Hepatocyte (in vitro differentiated cells): ENCODE measurements at regions not wholly inside any gene's neighbourhood (a gene's known extent, or its start where the extent isn't known, plus 50 kb on each side); places are given as distances from the start of the nearest gene placed in this dataset.

Experiments
- DNase-seq: peaks from one replicate; pipeline ENCODE4 v3.0.0-alpha.2; 2016; ENCODE audit warnings: low spot score
- H2AFZ ChIP-seq: fragments of 200-600 bp; sonication (generic); 2 replicates; pipeline ENCODE4 v1.6.0; 2016; ENCODE audit warnings: antibody characterized with exemption, mild to moderate bottlenecking
- H3K27ac ChIP-seq: fragments of 200-600 bp; sonication (generic); 2 replicates; pipeline ENCODE4 v1.5.1; 2016; ENCODE audit warnings: mild to moderate bottlenecking
- H3K27me3 ChIP-seq: fragments of 200-600 bp; sonication (generic); 2 replicates; pipeline ENCODE4 v1.6.1; 2016
- H3K36me3 ChIP-seq: fragments of 200-600 bp; sonication (generic); replicated peaks from 2 replicates; pipeline ENCODE4 v1.5.1; 2016; ENCODE audit warnings: low read depth; ENCODE audit not compliant: insufficient read depth
- H3K4me1 ChIP-seq: fragments of 200-600 bp; sonication (generic); 2 replicates; pipeline ENCODE4 v1.5.1; 2016; ENCODE audit warnings: mild to moderate bottlenecking, moderate library complexity; ENCODE audit not compliant: insufficient read depth
- H3K4me2 ChIP-seq: fragments of 200-600 bp; sonication (generic); 2 replicates; pipeline ENCODE4 v1.6.0; 2016
- H3K4me3 ChIP-seq: fragments of 200-600 bp; sonication (generic); 2 replicates; pipeline ENCODE4 v1.5.1; 2016; ENCODE audit warnings: mild to moderate bottlenecking
- H3K79me2 ChIP-seq: fragments of 200-600 bp; sonication (generic); 2 replicates; pipeline ENCODE4 v1.6.0; 2017; ENCODE audit warnings: mild to moderate bottlenecking
- H3K9me2 ChIP-seq: fragments of 200-600 bp; sonication (generic); replicated peaks from 2 replicates; pipeline ENCODE4 v1.6.0; 2017; ENCODE audit warnings: mild to moderate bottlenecking; ENCODE audit not compliant: insufficient read depth
- H3K9me3 ChIP-seq: fragments of 200-600 bp; sonication (generic); 2 replicates; pipeline ENCODE4 v1.5.1; 2016; ENCODE audit warnings: low read depth, mild to moderate bottlenecking
- H4K20me1 ChIP-seq: fragments of 200-600 bp; sonication (generic); 2 replicates; pipeline ENCODE4 v1.6.0; 2016; ENCODE audit warnings: mild to moderate bottlenecking; ENCODE audit not compliant: insufficient read depth, poor library complexity, severe bottlenecking
- EZH2 ChIP-seq: fragments of 200-600 bp; sonication (generic); IDR thresholded peaks from 2 replicates; pipeline ENCODE4 v1.6.1; 2016; ENCODE audit warnings: antibody characterized with exemption, mild to moderate bottlenecking, borderline replicate concordance
- EZH2phosphoT487 ChIP-seq: fragments of 200-600 bp; sonication (generic); IDR thresholded peaks from one replicate; pipeline ENCODE4 v1.6.1; 2018; ENCODE audit warnings: antibody characterized with exemption, mild to moderate bottlenecking, low read depth, moderate library complexity; ENCODE audit not compliant: unreplicated experiment, severe bottlenecking
- WGBS: methylation state at CpG from one replicate; pipeline ENCODE4 v1.1.6; 2016; ENCODE audit warnings: low lambda C conversion rate; ENCODE audit errors: missing lambda C conversion rate; 5-methylcytosine and 5-hydroxymethylcytosine counted together
- TF ChIP-seq, protein P1 (sequence below): fragments of 200-600 bp; sonication (generic); IDR thresholded peaks from 2 replicates; pipeline ENCODE4 v1.5.1; 2016; ENCODE audit warnings: antibody characterized with exemption, mild to moderate bottlenecking; ENCODE audit not compliant: poor library complexity

DNA sequence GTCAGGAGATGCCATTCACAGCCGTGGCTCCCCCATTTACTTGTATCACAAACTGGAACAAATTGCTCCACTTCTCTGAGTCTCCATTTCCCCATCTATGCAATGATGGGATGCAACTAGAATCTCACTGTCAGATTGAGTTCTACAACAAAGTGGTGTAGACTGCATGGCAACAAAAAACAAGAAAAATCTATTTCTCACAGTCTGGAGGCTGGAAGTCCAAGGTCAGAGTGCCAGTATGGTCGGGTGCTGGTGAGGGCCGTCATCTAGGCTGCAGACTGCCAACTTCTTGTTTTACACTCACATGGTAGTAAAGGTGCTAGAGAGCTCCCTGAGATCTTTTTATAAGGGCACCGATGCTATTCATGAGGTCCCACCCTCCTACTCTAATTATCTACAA is 158.4 kb upstream of the BCL6 start:
- Histone ChIP-seq H3K27ac (no peak overlapping the region), H4K20me1 (no peaks in the 10 kb centered on the region), H3K36me3 (no peaks in the 10 kb centered on the region), H3K4me1 (no peaks in the 10 kb centered on the region), H3K4me2 (no peak overlapping the region), H3K4me3 (no peak overlapping the region), H3K9me3 (no peaks in the 10 kb centered on the region), H3K9me2 (no peaks in the 10 kb centered on the region), H3K27me3 (no peaks in the 10 kb centered on the region), H3K79me2 (no peaks in the 10 kb centered on the region), H2AFZ (no peak overlapping the region)
- TF ChIP-seq EZH2phosphoT487 (no peak), EZH2 (no peak)
- TF ChIP-seq, protein P1, sequence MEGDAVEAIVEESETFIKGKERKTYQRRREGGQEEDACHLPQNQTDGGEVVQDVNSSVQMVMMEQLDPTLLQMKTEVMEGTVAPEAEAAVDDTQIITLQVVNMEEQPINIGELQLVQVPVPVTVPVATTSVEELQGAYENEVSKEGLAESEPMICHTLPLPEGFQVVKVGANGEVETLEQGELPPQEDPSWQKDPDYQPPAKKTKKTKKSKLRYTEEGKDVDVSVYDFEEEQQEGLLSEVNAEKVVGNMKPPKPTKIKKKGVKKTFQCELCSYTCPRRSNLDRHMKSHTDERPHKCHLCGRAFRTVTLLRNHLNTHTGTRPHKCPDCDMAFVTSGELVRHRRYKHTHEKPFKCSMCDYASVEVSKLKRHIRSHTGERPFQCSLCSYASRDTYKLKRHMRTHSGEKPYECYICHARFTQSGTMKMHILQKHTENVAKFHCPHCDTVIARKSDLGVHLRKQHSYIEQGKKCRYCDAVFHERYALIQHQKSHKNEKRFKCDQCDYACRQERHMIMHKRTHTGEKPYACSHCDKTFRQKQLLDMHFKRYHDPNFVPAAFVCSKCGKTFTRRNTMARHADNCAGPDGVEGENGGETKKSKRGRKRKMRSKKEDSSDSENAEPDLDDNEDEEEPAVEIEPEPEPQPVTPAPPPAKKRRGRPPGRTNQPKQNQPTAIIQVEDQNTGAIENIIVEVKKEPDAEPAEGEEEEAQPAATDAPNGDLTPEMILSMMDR = no peak
- 90% methylated on average over 4 of the region's 4 CpGs for WGBS
- DNase-seq = no peak

DNA sequence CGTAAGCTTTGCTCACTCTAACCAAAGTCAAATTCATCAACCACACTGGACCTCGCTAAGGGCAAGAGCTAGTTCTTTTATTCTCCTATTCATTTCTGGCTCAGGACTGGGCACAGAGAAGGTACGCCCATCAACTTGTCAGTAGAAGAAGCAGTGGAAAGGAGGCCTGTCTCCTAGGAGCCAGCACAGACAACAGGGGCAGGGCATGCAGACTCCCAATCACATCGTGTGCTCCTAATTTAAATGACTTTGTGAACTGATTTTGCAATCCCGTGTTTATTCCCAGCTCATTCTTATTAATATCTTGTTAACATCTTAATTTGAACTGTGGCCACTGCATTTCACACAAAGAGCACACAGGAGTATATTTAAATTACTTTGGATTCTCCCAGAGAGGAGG is 161.1 kb upstream of the BCL6 start:
- Histone ChIP-seq H3K27me3 (no peaks in the 10 kb centered on the region), H3K9me3 (no peaks in the 10 kb centered on the region), H3K4me3 (no peak overlapping the region), H2AFZ (no peak overlapping the region), H3K9me2 (no peaks in the 10 kb centered on the region), H3K4me1 (no peaks in the 10 kb centered on the region), H4K20me1 (no peaks in the 10 kb centered on the region), H3K4me2 (no peak overlapping the region), H3K27ac (no peak overlapping the region), H3K36me3 (no peaks in the 10 kb centered on the region), H3K79me2 (no peaks in the 10 kb centered on the region)
- TF ChIP-seq EZH2phosphoT487 (no peak), EZH2 (no peak)
- TF ChIP-seq, protein P1 = no peak
- WGBS = 87% methylated on average over 5 of the region's 5 CpGs
- no peak for DNase-seq

DNA sequence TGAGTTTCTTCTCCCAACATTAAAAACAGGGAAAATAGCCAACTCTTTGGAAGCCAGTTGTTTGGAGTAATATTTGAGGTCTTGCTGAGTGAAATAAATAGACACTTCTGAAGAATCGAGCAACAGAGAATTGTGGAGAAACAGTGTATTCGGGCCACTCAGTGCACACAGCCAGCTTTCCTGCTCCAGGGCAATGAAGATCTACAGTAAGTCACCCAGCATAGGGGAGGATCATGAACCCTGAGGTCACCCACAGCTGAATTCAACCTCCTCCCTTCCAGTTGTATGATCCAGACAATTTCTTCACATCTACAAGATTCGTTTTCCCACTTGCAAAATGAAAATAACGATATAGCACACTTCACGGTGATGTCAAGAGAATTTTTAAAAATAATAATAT is 161.7 kb upstream of the BCL6 start:
- no peak overlapping the region for H3K4me3 ChIP-seq
- no peaks in the 10 kb centered on the region for H3K36me3 ChIP-seq
- no peak overlapping the region for H3K4me2 ChIP-seq
- DNase-seq = no peak
- H3K4me1 ChIP-seq = no peaks in the 10 kb centered on the region
- no peak overlapping the region for H2AFZ ChIP-seq
- TF ChIP-seq EZH2phosphoT487 (no peak), EZH2 (no peak)
- TF ChIP-seq, protein P1 = no peak
- no peaks in the 10 kb centered on the region for H3K9me2 ChIP-seq
- H3K9me3 ChIP-seq = no peaks in the 10 kb centered on the region
- no peak overlapping the region for H3K27ac ChIP-seq
- H4K20me1 ChIP-seq = no peaks in the 10 kb centered on the region
- no peaks in the 10 kb centered on the region for H3K79me2 ChIP-seq
- WGBS = 87% methylated on average over 5 of the region's 5 CpGs
- no peaks in the 10 kb centered on the region for H3K27me3 ChIP-seq

DNA sequence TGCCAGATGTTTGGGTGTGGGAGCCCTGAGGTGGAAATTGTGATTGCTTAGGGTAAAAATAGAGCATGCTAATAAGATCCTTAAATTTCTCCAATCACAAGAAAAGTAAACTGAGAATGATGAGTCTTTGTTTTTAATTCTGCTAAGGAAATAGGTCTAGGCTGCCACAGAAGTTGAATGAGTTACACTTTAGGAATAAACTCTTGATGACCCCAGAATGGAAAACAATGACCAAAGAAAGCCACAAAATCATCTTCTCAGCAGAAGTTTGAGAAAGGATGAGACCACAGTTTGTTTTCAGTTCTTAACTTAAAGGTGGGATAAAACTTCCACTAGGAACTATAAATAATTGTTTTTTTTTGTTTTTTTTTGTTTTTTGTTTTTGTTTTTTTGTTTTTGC is 164.6 kb upstream of the BCL6 start:
- Histone ChIP-seq H2AFZ (no peak overlapping the region), H3K4me2 (no peak overlapping the region), H3K9me2 (no peaks in the 10 kb centered on the region), H3K4me3 (no peak overlapping the region), H3K9me3 (no peaks in the 10 kb centered on the region), H3K27me3 (no peaks in the 10 kb centered on the region), H3K79me2 (no peaks in the 10 kb centered on the region), H3K36me3 (no peaks in the 10 kb centered on the region), H4K20me1 (no peaks in the 10 kb centered on the region), H3K4me1 (peaks cover 23% of the 10 kb centered on the region), H3K27ac (no peak overlapping the region)
- no peak for DNase-seq
- TF ChIP-seq EZH2 (no peak), EZH2phosphoT487 (no peak)
- TF ChIP-seq, protein P1 = no peak
